Mucosa of descending colon (tissue), 3 donors: ENCODE measurements at regions not wholly inside any gene's neighbourhood (a gene's known extent, or its start where the extent isn't known, plus 50 kb on each side); places are given as distances from the start of the nearest gene placed in this dataset.

Source experiments
- ATAC-seq: fragments of 200-7000 bp; cut with Tn5 transposase; one replicate; pipeline ENCODE4 v1.9.1; 2020; ENCODE audit warnings: mild to moderate bottlenecking, moderate library complexity
- DNase-seq, 3 donors: peaks; one replicate each; pipeline ENCODE4 v3.0.0-alpha.2; 2020
- H3K36me3 ChIP-seq: fragments of 200-600 bp; one replicate; pipeline ENCODE4 v1.8.0; 2021; ENCODE audit warnings: low read depth, mild to moderate bottlenecking
- H3K4me1 ChIP-seq: fragments of 200-600 bp; one replicate; pipeline ENCODE4 v1.8.0; 2021; ENCODE audit warnings: low read depth, mild to moderate bottlenecking
- H3K4me3 ChIP-seq: fragments of 200-600 bp; one replicate; pipeline ENCODE4 v1.8.0; 2021; ENCODE audit warnings: mild to moderate bottlenecking
- H3K9me3 ChIP-seq: fragments of 200-600 bp; one replicate; pipeline ENCODE4 v1.8.0; 2021; ENCODE audit warnings: mild to moderate bottlenecking
- CTCF ChIP-seq: fragments of 200-600 bp; IDR thresholded peaks from one replicate; pipeline ENCODE4 v1.8.0; 2022; ENCODE audit warnings: antibody characterized with exemption, mild to moderate bottlenecking
- intact Hi-C, 2 donors: fragments of 100-400 bp; cut with DNase I in 1 of 2; cut with micrococcal nuclease in 1 of 2; formaldehyde crosslinking; loops; one replicate each; pipeline versions ENCODE4 v1.11.0 to v1.11.1; 2022; cut with DNase I, micrococcal nuclease
- donor health status: DM: no; HTN: no; CAD: no; lungs with moderate emphysema.
- donor health status: DM: no; HTN: no; CAD: no.
- donor health status: DM: no; HTN: yes; CAD: no.

GRCh38 chr12:115670869-115671268 lies 606.6 kb downstream of the MED13L start:
- no peak for ATAC-seq
- DNase-seq: no peak
- H3K4me3 ChIP-seq: no peak overlapping the region
- intact Hi-C loops: no loop called here
- H3K9me3 ChIP-seq: no peaks in the 10 kb centered on the region
- no peaks in the 10 kb centered on the region for H3K4me1 ChIP-seq
- TF ChIP-seq CTCF: no peak
- no peaks in the 10 kb centered on the region for H3K36me3 ChIP-seq

GRCh38 chr12:115667116-115667515 lies 610.4 kb downstream of the MED13L start:
- no peaks in the 10 kb centered on the region for H3K36me3 ChIP-seq
- H3K9me3 ChIP-seq: no peaks in the 10 kb centered on the region
- H3K4me3 ChIP-seq: no peak overlapping the region
- no peak for ATAC-seq
- no peak for TF ChIP-seq CTCF
- intact Hi-C loops: no loop called here
- no peak for DNase-seq
- H3K4me1 ChIP-seq: no peaks in the 10 kb centered on the region

GRCh38 chr12:115666168-115666567 lies 611.3 kb downstream of the MED13L start:
- DNase-seq (no peak), ATAC-seq (no peak)
- Histone ChIP-seq H3K4me3 (no peak overlapping the region), H3K4me1 (no peaks in the 10 kb centered on the region), H3K9me3 (no peaks in the 10 kb centered on the region), H3K36me3 (no peaks in the 10 kb centered on the region)
- TF ChIP-seq CTCF: no peak
- intact Hi-C loops: no loop called here

- no peak for ATAC-seq
- peak in 1 of 3 donors; percentile 18 for DNase-seq
- H3K4me1 ChIP-seq: no peaks in the 10 kb centered on the region
- TF ChIP-seq CTCF: no peak
- H3K36me3 ChIP-seq: no peaks in the 10 kb centered on the region
- intact Hi-C loops: no loop called here
- H3K9me3 ChIP-seq: no peaks in the 10 kb centered on the region
- H3K4me3 ChIP-seq: no peak overlapping the region
Observed at GRCh38 chr12:115661112-115661511, 616.4 kb downstream of the MED13L start.

GRCh38 chr12:115660211-115660805 lies 617.2 kb downstream of the MED13L start:
- ATAC-seq (peak; percentile 100), DNase-seq (peak in 2 of 3 donors; percentile 48 to 70)
- no peak for TF ChIP-seq CTCF
- intact Hi-C loops: no loop called here
- Histone ChIP-seq H3K4me1 (no peaks in the 10 kb centered on the region), H3K4me3 (no peak overlapping the region), H3K9me3 (no peaks in the 10 kb centered on the region), H3K36me3 (no peaks in the 10 kb centered on the region)

GRCh38 chr12:115659422-115659821 lies 618.1 kb downstream of the MED13L start:
- intact Hi-C loops: no loop called here
- DNase-seq (no peak), ATAC-seq (no peak)
- TF ChIP-seq CTCF: no peak
- Histone ChIP-seq H3K9me3 (no peaks in the 10 kb centered on the region), H3K4me3 (no peak overlapping the region), H3K36me3 (no peaks in the 10 kb centered on the region), H3K4me1 (no peaks in the 10 kb centered on the region)
